Fibroblast of lung (primary cell): ENCODE measurements at regions not wholly inside any gene's neighbourhood (a gene's known extent, or its start where the extent isn't known, plus 50 kb on each side); places are given as distances from the start of the nearest gene placed in this dataset.

Experiments used
- EZH2 ChIP-seq: IDR thresholded peaks from 2 replicates; pipeline ENCODE4 v1.5.1; 2012; ENCODE audit warnings: low read length, control low read depth, mild to moderate bottlenecking; ENCODE audit errors: missing control alignments
- TF ChIP-seq, protein P1 (sequence below), 2 donors: IDR thresholded peaks in 1 of 2; conservative IDR thresholded peaks in 1 of 2; 1 replicate in 1 of 2; 2 replicates in 1 of 2; pipeline ENCODE4 v1.5.1; 2011 to 2012; ENCODE audit warnings: low read length in 2 of 2, control low read depth in 1 of 2, inconsistent platforms in 1 of 2, low read depth in 1 of 2, mild to moderate bottlenecking in 1 of 2

DNA sequence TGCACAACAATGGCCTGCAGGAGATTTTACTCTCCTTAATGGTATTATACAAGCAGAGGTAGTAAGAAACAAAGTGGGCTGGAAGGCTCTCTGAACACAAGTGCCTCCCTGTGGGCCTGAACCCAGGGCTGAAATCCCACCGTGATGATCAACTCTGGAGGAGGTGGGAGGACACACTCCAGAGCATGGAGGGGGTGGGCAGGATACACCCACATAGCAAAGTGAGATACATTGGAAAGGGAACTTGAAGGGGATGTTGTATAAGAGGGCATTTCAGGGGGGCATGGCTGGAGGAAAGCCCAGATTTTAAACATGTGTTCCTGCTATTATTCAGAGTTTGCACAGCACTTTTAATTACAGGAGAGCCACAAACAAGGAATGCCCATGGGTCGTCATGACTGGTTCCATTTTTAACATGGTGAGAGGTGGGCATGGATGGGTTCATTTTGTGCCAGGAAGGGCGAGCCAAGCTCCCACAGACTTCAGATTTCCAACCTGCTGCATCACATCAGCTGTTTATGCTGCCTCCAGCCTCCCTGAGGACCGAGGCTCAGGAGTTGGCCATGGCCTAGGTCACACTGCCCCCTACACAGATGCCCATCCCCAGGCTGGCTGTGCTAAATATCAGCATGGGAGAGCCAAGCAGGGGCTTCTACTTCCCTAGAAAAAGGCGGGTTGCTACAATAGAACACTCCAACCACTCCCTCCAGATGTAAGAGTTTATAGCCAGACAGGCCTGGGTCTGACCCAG lies 416.2 kb upstream of the ID2 start:
- TF ChIP-seq, protein P1, sequence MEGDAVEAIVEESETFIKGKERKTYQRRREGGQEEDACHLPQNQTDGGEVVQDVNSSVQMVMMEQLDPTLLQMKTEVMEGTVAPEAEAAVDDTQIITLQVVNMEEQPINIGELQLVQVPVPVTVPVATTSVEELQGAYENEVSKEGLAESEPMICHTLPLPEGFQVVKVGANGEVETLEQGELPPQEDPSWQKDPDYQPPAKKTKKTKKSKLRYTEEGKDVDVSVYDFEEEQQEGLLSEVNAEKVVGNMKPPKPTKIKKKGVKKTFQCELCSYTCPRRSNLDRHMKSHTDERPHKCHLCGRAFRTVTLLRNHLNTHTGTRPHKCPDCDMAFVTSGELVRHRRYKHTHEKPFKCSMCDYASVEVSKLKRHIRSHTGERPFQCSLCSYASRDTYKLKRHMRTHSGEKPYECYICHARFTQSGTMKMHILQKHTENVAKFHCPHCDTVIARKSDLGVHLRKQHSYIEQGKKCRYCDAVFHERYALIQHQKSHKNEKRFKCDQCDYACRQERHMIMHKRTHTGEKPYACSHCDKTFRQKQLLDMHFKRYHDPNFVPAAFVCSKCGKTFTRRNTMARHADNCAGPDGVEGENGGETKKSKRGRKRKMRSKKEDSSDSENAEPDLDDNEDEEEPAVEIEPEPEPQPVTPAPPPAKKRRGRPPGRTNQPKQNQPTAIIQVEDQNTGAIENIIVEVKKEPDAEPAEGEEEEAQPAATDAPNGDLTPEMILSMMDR (conservative IDR thresholded peaks at IDR 0.05 in 1 of 2, IDR thresholded peaks at IDR 0.05 in 1 of 2; ENCODE audit: low read depth in 1 of 2, low read length in 2 of 2) = no peak
- no peak for TF ChIP-seq EZH2
